NCI-H82 treated with DMSO at 0.1 percent for 48 hours (cell line): ENCODE measurements at regions not wholly inside any gene's neighbourhood (a gene's known extent, or its start where the extent isn't known, plus 50 kb on each side); places are given as distances from the start of the nearest gene placed in this dataset.

ENCODE experiments used
- DNase-seq: peaks from one replicate; lab custom pipeline; 2025; ENCODE audit not compliant: unreplicated experiment; lab: John Stamatoyannopoulos, UW

DNA sequence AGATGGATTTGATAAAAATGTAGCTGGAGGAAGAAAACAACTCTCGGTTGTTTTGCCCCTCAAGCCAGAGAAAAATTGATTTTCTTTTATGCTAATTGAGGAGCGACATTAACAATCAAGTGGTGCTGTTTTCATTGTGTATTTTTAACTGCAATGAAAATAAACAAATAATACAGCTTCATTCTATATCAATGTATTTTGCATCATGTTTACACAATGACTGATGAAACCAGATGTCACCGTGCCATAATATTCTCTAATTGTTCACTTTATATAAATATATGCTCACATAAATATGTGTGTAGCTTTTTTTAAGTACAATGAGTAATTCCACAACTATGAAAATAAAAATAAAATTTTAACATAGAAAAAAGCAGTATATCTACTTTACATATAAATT is 139.0 kb upstream of the PRDM9 start:
- DNase-seq: no peak

- DNase-seq: no peak
Measured at GRCh38 chr5:23367874-23368273, 139.5 kb upstream of the PRDM9 start.

DNA sequence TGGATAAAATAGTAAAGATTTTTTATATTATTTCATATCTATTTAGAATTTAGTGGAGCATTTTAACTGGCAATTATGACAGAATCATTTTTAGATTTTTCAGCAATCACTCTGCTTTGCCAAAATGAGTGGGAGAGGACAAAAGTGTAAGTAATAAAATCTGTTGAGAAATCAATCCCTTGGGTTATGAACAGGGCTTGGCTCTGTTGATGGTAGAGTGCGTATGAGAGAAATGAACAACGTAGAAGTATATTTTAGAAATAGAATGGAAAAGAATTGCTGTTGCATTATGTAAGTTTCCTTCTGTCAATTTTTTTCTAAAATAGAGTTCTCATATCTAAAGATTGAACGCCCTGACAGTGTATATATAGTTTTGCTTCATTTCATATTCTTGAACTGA is 154.1 kb upstream of the PRDM9 start:
- no peak for DNase-seq

DNA sequence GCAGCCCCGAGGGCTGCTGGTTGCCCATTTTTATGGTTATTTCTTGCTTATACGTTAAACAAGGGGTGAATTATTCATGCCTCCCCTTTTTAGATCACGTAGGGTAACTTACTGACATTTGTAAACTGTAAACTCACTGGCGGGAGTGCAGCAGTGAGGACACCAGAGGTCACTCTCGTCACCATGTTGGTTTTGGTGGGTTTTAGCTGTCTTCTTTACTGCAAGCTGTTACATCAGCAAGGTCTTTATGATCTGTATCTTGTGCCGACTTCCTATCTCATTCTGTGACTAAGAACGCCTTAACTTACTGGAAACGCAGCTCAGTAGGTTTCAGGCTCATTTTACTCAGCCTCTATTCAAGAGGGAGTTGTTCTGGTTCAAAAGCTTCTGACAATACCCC is 155.0 kb upstream of the PRDM9 start:
- DNase-seq: no peak

GRCh38 chr5:23343121-23343520 is 164.3 kb upstream of the PRDM9 start:
- no peak for DNase-seq

DNA sequence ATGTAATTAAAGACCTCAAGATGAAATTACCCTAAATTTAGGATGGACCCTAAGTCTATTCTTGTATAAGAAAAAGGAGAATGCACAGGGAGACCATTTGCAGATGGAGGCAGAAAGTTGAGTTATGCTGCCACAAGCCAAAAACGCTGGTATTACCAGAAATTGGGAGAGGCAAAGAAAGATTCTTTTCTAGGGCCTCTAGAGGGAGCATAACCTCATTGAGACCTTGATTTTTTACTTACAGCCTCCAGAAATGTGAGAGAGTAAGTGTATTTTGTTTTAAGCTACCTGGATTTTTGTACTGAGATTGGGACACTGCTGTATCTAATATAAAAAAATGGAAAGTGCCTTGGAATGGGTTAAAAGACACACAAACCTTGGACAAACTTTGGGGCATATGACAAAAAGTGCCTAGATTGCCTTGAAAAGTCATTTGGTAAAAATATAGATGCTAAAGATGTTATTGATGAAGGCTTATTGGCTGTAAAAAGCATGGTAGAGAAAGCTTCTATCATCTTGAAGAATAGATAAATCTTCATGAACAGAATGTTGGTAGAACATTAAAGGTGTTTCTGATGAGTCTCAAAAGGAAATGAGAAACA is 174.7 kb upstream of the PRDM9 start:
- peak; percentile 8 for DNase-seq

- DNase-seq: no peak
Measured at GRCh38 chr5:23330726-23331125, 176.7 kb upstream of the PRDM9 start.

DNA sequence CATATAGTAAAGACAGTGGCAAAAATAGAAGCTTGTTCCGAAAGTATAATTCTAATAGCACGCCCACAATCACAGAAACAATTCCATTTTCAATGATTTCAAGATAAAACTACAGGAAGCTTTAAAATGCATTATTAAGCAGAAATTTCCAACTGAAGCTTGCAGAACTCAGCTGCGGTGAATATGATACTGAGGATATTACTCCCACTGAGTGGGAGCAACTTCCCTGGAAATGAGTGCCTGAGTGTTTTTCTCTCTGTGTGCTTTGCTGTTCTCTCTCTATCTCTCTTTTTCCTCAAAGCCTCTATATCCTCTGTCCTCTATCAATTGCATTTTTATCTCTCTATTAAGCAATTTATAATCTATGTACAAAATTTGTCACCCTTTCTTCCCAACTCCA is 187.5 kb upstream of the PRDM9 start:
- DNase-seq: no peak

DNA sequence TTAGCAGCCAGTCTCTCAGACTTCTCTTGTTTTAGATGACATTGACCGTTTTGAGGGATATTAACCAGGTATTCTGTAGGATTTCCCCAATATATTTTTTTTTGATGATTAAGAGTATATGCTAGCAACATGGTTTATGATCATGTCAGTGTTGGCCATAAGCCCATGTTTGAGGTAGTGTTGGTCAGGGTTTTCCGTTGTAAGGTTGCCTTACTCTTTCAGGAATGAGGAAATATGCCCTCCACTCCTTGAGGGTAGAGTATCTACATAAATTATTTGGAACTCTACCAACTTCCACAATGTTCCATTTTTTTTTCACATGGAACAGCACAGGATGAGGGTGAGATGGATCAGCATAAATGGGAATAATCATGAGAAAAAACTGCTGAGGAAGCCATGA is 188.4 kb upstream of the PRDM9 start:
- DNase-seq: no peak

- no peak for DNase-seq
Measured at GRCh38 chr5:23318166-23318565, 189.2 kb upstream of the PRDM9 start.

DNA sequence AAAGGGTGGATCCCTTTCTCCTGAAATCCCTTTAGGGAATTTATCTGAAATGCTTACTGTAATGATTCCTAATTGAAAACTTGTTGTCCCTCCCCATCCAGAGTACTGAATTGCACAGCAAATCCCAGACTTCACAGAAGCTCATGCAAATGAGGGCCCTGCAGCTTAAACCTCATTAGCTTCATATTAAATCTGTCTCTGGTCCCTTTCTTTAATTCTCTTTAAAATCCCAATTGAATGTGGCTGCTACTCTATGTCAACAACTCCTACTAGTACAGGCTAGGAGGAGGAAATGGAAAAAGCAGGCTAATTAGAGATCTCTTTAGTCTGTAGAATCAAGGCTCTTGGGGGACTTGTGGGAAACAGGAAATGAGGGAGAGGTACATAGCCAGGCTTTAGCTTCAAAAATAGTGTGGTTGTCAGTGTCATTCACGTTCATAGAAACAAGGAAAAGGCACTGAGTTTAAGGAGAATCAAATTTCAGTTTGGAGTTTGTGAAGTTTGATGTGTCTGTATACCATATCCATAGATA is 191.3 kb upstream of the PRDM9 start:
- no peak for DNase-seq

GRCh38 chr5:23314827-23315226 is 192.6 kb upstream of the PRDM9 start:
- no peak for DNase-seq

GRCh38 chr5:23305055-23305454 is 202.4 kb upstream of the PRDM9 start:
- no peak for DNase-seq

DNA sequence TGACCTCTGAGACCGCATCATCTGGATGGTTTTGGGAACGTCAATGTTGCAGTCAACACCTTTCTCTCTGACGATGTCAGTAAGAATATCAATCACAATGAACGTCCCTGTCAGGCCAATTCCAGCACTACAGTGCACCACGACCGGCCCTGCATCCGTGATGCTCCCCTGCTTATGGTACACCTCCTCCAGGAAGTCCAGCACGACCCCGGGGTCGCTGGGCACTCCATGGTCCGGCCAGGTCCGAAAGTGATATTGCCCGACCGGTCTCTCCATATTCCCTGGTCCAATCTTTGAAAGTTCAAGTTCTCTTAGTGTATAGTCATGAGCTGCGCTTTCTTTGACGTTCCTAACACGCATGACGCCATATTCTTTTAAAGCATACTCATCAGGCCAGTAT is 203.6 kb upstream of the PRDM9 start:
- DNase-seq: no peak

GRCh38 chr5:23303435-23303834 is 204.0 kb upstream of the PRDM9 start:
- no peak for DNase-seq

GRCh38 chr5:23302438-23302837 is 205.0 kb upstream of the PRDM9 start:
- DNase-seq: no peak

DNA sequence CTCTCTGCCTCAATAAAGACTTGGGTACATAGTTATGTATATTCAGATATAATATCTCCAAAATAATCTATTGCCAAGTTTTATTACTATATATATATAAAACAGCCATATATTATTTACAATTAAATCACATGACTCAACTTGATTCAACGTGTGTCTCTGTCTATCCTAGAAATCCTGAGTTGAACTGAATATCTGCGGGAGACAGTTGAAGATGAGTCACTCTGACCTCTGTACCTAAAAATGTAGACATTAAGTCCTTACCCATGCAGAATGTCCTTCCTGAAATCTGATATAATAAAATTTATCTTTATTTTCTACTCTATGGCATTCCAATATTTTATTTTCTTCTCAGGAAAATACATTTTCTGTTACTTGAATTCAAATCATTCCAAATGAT is 218.2 kb upstream of the PRDM9 start:
- DNase-seq: no peak

- no peak for DNase-seq
Measured at GRCh38 chr5:23284656-23285055, 222.8 kb upstream of the PRDM9 start.

DNA sequence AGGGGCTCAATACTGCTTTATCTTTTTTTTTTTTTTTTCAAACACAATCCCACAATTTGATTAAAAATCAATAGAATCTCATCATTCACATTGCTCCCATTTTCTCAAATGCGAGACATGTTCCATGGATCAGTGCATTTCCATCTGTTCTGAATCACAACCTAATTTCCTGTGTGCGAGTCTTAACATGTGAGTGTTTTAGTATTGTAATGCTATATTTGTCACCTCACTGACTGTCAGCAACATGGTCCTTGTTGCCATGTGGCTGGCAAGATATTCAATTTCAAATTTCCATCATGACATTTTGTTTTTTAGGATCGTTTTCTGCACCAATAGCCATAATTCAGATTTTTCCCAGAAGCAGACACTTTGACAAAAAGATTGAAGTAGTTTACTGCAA is 233.2 kb upstream of the PRDM9 start:
- no peak for DNase-seq

- DNase-seq: no peak
Measured at GRCh38 chr5:23269981-23270380, 237.4 kb upstream of the PRDM9 start.

DNA sequence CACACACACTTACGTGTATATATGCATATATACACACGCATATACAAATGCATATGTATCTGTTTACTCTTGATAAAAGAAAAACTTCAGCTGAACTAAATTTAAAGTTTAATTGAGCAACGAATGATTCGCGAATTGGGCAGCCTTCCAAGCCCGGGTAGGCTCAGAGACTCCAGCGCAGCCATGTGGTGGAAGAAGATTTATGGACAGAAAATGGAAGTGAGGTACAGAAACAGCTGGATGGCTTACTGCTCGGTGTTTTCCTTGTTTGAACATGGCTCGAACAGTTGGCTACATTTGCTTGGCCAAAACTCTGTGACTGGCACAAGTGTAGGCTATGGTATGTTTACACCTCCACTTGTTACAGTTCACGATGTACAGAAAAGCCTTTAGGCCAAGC is 239.3 kb upstream of the PRDM9 start:
- DNase-seq: no peak

- no peak for DNase-seq
Measured at GRCh38 chr5:23260621-23261020, 246.8 kb upstream of the PRDM9 start.

- no peak for DNase-seq
Measured at GRCh38 chr5:23257656-23258055, 249.8 kb upstream of the PRDM9 start.
